Ishikawa (cell line): ENCODE measurements at regions not wholly inside any gene's neighbourhood (a gene's known extent, or its start where the extent isn't known, plus 50 kb on each side); places are given as distances from the start of the nearest gene placed in this dataset.

Experiments
- CREB1 ChIP-seq: IDR thresholded peaks from 2 replicates; pipeline ENCODE4 v1.6.1; 2012; ENCODE audit warnings: low read depth
- EP300 ChIP-seq: IDR thresholded peaks from 2 replicates; pipeline ENCODE4 v1.6.1; 2012; ENCODE audit warnings: borderline replicate concordance
- RAD21 ChIP-seq: IDR thresholded peaks from 2 replicates; pipeline ENCODE4 v1.6.1; 2012; ENCODE audit warnings: low read depth
- REST ChIP-seq: IDR thresholded peaks from 2 replicates; pipeline ENCODE4 v1.6.1; 2012; ENCODE audit warnings: low read depth, mild to moderate bottlenecking
- ZBTB7A ChIP-seq: IDR thresholded peaks from 2 replicates; pipeline ENCODE4 v1.6.1; 2012; ENCODE audit warnings: low read depth

- TF ChIP-seq RAD21 = no peak
- no peak for TF ChIP-seq CREB1
- no peak for TF ChIP-seq EP300
- TF ChIP-seq REST = no peak
- no peak for TF ChIP-seq ZBTB7A
Observed at GRCh38 chr4:24150034-24150433, 260.2 kb upstream of the PPARGC1A start.
